MM.1S (cell line): ENCODE measurements at regions not wholly inside any gene's neighbourhood (a gene's known extent, or its start where the extent isn't known, plus 50 kb on each side); places are given as distances from the start of the nearest gene placed in this dataset.
A peak's percentile ranks its signal among the peaks of the same experiment; 100 is the strongest.

Experiments used
- DNase-seq: peaks from one replicate; pipeline ENCODE4 v3.0.0-alpha.2; 2015
- H2AFZ ChIP-seq: fragments of 300-600 bp; sonication (generic); 2 replicates; pipeline ENCODE4 v1.6.0; 2016; ENCODE audit warnings: antibody characterized with exemption, low read length
- H3F3A ChIP-seq: fragments of 300-600 bp; sonication (generic); 2 replicates; pipeline ENCODE4 v1.6.1; 2016; ENCODE audit warnings: mild to moderate bottlenecking, antibody characterized with exemption, low read length, moderate library complexity, mixed read lengths; ENCODE audit not compliant: insufficient read depth
- H3K27ac ChIP-seq: fragments of 300-600 bp; sonication (generic); 2 replicates; pipeline ENCODE4 v1.5.1; 2016; ENCODE audit warnings: mild to moderate bottlenecking, low read length
- H3K27me3 ChIP-seq: fragments of 300-600 bp; sonication (generic); replicated peaks from 2 replicates; pipeline ENCODE4 v1.6.0; 2016; ENCODE audit warnings: low read length; ENCODE audit not compliant: insufficient read depth
- H3K36me3 ChIP-seq: fragments of 300-600 bp; sonication (generic); replicated peaks from 2 replicates; pipeline ENCODE4 v1.6.1; 2016; ENCODE audit warnings: mild to moderate bottlenecking, low read length, mixed read lengths; ENCODE audit not compliant: insufficient read depth
- H3K4me1 ChIP-seq: fragments of 300-600 bp; sonication (generic); 2 replicates; pipeline ENCODE4 v1.6.1; 2016; ENCODE audit warnings: low read length, mixed read lengths
- H3K4me2 ChIP-seq: fragments of 300-600 bp; sonication (generic); 2 replicates; pipeline ENCODE4 v1.6.0; 2016; ENCODE audit warnings: low read depth, low read length
- H3K4me3 ChIP-seq: fragments of 300-600 bp; sonication (generic); 2 replicates; pipeline ENCODE4 v1.5.1; 2016; ENCODE audit warnings: low read length, mixed read lengths
- H3K79me2 ChIP-seq: fragments of 300-600 bp; sonication (generic); 2 replicates; pipeline ENCODE4 v1.6.1; 2016; ENCODE audit warnings: mixed run types, low read length, mixed read lengths
- H3K9ac ChIP-seq: fragments of 300-600 bp; sonication (generic); 2 replicates; pipeline ENCODE4 v1.6.1; 2016; ENCODE audit warnings: low read length, mixed read lengths
- H3K9me2 ChIP-seq: fragments of 300-600 bp; sonication (generic); replicated peaks from 2 replicates; pipeline ENCODE4 v1.6.1; 2016; ENCODE audit warnings: mild to moderate bottlenecking, low read length, mixed read lengths; ENCODE audit not compliant: insufficient read depth
- H3K9me3 ChIP-seq: fragments of 300-600 bp; sonication (generic); replicated peaks from 2 replicates; pipeline ENCODE4 v1.6.1; 2016; ENCODE audit warnings: mild to moderate bottlenecking, low read length, mixed read lengths; ENCODE audit not compliant: insufficient read depth
- H4K20me1 ChIP-seq: fragments of 300-600 bp; sonication (generic); 2 replicates; pipeline ENCODE4 v1.6.1; 2016; ENCODE audit warnings: mild to moderate bottlenecking, low read length, moderate library complexity, mixed read lengths; ENCODE audit not compliant: insufficient read depth
- EZH2 ChIP-seq: fragments of 300-600 bp; sonication (generic); optimal IDR thresholded peaks from 2 replicates; pipeline ENCODE3; 2017; ENCODE audit warnings: low read depth, mild to moderate bottlenecking, antibody characterized with exemption, low read length, mixed read lengths
- EZH2phosphoT487 ChIP-seq: fragments of 300-600 bp; sonication (generic); IDR thresholded peaks from 2 replicates; pipeline ENCODE4 v1.6.1; 2018; ENCODE audit warnings: antibody characterized with exemption, low read length
- TF ChIP-seq, protein P1 (sequence below): fragments of 300-600 bp; sonication (generic); IDR thresholded peaks from 2 replicates; pipeline ENCODE4 v1.5.1; 2016; ENCODE audit warnings: antibody characterized with exemption, low read length, mixed read lengths

DNA sequence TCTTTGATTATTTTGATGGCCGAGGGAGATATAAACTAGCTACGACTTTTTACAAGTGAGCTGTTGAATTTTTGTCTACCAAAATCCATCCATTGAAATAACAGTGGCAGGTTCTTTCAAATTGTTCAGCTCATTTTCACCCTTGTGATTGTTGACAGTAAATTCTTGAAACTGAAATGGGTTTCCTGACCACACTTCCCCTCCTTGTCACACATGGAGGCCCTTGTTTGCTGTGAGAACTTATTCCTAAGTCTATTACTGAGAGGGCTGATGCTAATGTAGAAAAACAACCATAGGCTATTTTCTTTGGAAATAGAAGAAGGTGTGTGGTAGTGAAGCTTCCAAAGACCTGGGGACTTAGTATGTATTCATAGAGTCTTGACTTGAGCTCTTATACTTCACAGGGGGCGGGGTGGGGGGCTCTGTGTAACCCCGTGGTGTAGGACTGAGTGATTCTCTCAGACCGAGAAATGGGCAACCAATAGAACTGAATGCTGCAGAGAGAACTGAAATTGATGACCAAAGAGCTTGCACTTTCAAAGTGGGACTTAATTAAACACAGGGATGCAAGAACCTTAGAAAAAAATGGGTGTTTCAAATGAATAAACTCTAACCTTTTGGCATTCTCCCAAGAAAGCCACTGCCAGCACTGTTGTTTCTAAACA, 718.9 kb downstream of the CCSER2 start:
- peak; percentile 8 for DNase-seq
- Histone ChIP-seq H3K4me1 (peaks cover 5% of the 10 kb centered on the region; the same call in 1 of the 2 replicates), H3K4me3 (no peak overlapping the region), H3K9me2 (no peaks in the 10 kb centered on the region), H3F3A (no peaks in the 10 kb centered on the region), H3K79me2 (no peaks in the 10 kb centered on the region), H3K27me3 (no peaks in the 10 kb centered on the region), H3K36me3 (no peaks in the 10 kb centered on the region), H4K20me1 (no peaks in the 10 kb centered on the region), H3K9ac (no peak overlapping the region), H3K27ac (no peak overlapping the region), H3K9me3 (no peaks in the 10 kb centered on the region), H3K4me2 (no peak overlapping the region; the same call in 1 of the 2 replicates), H2AFZ (no peak overlapping the region)
- no peak for TF ChIP-seq EZH2phosphoT487
- TF ChIP-seq EZH2 = no peak
- TF ChIP-seq, protein P1, sequence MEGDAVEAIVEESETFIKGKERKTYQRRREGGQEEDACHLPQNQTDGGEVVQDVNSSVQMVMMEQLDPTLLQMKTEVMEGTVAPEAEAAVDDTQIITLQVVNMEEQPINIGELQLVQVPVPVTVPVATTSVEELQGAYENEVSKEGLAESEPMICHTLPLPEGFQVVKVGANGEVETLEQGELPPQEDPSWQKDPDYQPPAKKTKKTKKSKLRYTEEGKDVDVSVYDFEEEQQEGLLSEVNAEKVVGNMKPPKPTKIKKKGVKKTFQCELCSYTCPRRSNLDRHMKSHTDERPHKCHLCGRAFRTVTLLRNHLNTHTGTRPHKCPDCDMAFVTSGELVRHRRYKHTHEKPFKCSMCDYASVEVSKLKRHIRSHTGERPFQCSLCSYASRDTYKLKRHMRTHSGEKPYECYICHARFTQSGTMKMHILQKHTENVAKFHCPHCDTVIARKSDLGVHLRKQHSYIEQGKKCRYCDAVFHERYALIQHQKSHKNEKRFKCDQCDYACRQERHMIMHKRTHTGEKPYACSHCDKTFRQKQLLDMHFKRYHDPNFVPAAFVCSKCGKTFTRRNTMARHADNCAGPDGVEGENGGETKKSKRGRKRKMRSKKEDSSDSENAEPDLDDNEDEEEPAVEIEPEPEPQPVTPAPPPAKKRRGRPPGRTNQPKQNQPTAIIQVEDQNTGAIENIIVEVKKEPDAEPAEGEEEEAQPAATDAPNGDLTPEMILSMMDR = no peak

DNA sequence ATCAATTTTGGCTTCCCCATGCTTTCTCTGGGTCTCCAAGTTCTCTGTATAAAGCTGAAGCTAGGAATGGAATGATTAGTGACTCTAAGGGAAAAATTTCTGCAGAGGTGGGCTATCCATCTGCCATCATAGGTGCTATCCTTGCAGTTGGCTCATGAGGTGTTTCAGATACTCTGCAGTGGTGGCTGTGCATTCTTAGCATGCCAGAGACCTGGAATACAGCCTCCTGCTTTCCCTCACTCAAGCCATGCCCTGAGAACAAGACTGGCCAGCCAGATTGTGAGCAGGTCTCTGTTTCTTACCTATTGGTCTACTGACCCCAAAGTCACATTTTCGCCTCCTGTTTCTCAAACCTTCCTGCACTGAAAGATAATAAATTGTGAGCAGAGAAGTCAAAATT, 719.6 kb downstream of the CCSER2 start:
- Histone ChIP-seq H3K36me3 (no peaks in the 10 kb centered on the region), H3K9me3 (no peaks in the 10 kb centered on the region), H3K4me2 (no peak overlapping the region), H3K4me1 (peaks cover 5% of the 10 kb centered on the region; the same call in 1 of the 2 replicates), H3K9ac (no peak overlapping the region), H3K9me2 (no peaks in the 10 kb centered on the region), H3F3A (no peaks in the 10 kb centered on the region), H4K20me1 (no peaks in the 10 kb centered on the region), H3K79me2 (no peaks in the 10 kb centered on the region), H2AFZ (no peak overlapping the region), H3K4me3 (no peak overlapping the region), H3K27ac (no peak overlapping the region), H3K27me3 (no peaks in the 10 kb centered on the region)
- no peak for DNase-seq
- no peak for TF ChIP-seq EZH2
- no peak for TF ChIP-seq EZH2phosphoT487
- TF ChIP-seq, protein P1 = no peak

DNA sequence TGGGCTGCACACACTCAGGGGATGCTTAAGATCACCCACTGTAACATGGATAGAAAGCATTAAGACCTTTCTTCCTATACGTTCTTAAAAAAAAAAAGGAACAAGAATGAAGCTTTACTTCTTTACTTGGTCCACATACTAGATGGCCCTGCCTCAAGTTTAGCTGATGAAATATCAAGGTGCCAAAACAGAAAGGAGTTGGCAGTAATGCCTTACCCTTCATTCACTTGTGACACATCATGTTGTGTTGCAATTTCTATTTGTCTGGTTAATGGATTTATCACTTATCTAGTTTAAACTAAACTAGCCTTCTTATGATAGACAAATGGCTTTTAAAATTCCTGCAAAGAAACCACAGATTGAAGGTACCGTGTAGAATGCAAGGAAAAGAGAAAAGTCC, 720.3 kb downstream of the CCSER2 start:
- no peak overlapping the region for H2AFZ ChIP-seq
- H3K9me2 ChIP-seq = no peaks in the 10 kb centered on the region
- TF ChIP-seq EZH2phosphoT487 = no peak
- TF ChIP-seq, protein P1 = no peak
- TF ChIP-seq EZH2 = no peak
- H4K20me1 ChIP-seq = no peaks in the 10 kb centered on the region
- DNase-seq = no peak
- no peak overlapping the region for H3K9ac ChIP-seq
- no peaks in the 10 kb centered on the region for H3K9me3 ChIP-seq
- H3K79me2 ChIP-seq = no peaks in the 10 kb centered on the region
- no peak overlapping the region for H3K4me3 ChIP-seq
- peaks cover 5% of the 10 kb centered on the region; the same call in 1 of the 2 replicates for H3K4me1 ChIP-seq
- no peaks in the 10 kb centered on the region for H3F3A ChIP-seq
- H3K27me3 ChIP-seq = no peaks in the 10 kb centered on the region
- no peak overlapping the region for H3K4me2 ChIP-seq
- H3K27ac ChIP-seq = no peak overlapping the region
- no peaks in the 10 kb centered on the region for H3K36me3 ChIP-seq
